RPMI7951 (cell line): ENCODE measurements at regions not wholly inside any gene's neighbourhood (a gene's known extent, or its start where the extent isn't known, plus 50 kb on each side); places are given as distances from the start of the nearest gene placed in this dataset.

Source experiments
- DNase-seq: peaks from one replicate; pipeline ENCODE4 v3.0.0-alpha.2; 2012; ENCODE audit warnings: low read depth

- DNase-seq = no peak
Observed at GRCh38 chr19:32171719-32172151, 173.7 kb upstream of the ZNF507 start.

GRCh38 chr19:32172566-32173160 is 172.7 kb upstream of the ZNF507 start:
- no peak for DNase-seq

GRCh38 chr19:32173836-32174235 is 171.6 kb upstream of the ZNF507 start:
- DNase-seq = no peak

- no peak for DNase-seq
Observed at GRCh38 chr19:32174386-32175113, 170.9 kb upstream of the ZNF507 start.

DNA sequence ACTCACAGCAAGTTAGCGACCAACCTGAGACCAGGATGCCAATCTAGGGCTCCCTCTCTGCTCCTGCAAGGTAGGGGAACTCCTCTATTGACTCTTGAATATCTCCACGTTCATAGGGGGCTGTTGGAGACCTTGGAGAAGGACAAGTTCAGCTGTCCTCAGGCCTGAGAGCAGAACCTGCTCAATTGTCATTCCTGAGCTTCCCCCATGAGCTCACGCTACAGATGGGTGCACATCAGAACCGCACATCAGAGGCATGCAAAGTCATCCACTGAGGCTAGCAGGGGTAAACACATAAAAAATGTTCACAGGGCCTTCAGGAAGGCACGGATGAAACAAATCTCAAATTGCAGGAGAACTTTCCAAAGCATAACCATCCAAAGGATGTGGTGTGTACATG is 168.8 kb upstream of the ZNF507 start:
- DNase-seq = no peak

DNA sequence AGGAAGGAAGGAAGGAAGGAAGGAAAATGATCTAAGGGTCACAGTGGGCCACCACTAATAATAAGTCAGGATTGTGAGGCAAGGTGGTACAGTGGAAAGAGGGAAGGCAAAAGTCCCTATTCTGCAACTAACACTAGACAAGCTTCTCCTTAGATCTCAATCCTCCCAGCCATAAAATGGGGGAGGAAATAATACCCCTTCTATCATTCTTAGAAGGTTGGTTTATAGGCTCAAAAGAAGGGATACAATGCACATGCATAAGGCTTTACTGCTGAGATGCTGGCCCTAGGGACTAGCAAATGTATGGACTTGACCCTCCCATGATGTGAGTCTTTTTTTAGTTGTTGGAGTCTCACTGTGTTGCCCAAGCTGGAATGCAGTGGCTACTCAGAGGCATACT is 167.7 kb upstream of the ZNF507 start:
- DNase-seq = no peak

DNA sequence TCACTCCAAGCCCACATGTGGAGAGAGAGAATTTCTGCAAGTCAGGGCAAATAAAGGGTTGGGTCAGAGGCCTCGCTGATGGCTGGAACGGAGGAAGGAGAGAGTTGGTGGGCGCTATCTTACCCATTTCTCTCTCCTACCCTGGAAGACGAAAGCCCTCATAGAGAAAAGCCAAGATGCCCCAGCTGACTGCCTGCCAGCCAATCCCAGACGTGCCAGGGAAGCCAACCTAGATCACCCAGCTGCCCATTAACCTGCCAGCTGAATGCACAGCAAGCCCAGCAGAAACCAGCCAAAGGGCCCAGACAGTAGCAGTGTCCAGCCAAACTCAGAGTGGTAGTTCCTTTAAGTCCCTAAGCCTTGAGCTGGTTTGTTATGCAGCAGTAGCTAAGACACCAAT is 167.0 kb upstream of the ZNF507 start:
- no peak for DNase-seq

DNA sequence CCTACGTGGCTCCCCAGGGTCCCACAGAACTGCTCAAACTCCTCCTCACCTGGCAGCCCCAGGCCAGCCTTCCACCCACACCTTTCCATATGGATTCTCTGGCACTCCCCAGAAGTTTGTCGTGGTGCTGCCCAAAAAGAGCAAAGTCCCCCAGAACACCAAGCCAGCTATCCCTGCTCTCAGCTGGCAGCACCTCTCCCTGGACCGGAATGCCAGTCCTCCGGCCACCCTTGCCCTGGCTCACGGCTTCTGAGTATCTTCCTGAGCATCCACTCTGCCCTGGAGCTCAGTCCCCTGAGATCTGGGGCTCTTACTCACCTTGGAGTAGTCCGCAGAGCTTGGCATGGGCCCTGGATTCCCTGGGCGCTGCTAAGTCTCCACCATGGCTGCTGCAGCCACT is 166.5 kb upstream of the ZNF507 start:
- no peak for DNase-seq

DNA sequence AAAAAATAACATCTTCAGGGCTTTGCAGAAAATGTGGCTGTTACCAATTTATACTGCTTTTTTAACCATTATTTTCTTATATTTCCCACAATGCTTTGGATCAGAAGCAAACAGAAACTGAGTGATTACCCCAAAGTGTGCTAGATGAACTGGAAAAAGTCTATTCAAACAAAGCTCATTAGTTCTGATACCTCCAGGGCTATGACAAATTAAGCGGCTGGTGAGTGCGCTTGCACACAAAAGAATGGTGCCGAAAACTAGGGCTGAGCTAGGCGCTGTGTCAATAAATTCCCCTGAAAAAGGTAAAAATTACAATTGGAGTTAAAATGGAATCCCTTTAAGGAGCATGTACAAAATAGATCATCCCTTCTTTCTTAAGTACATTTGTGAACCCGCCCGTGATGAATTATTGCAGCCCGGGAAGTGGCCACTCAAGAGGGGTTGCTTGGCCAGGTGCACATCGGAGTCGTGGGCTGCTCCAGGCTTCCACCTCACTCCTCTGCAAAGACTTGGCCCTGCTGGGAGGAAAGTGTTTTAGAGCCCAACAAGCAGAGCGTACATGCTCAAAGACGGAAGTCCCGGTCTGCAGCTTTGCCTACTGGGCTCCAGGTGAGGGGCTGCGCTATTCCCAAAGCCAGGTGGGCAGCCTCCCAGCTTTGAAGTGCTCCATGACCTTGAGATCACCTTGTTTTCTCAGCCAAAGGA is 164.0 kb upstream of the ZNF507 start:
- DNase-seq = no peak

GRCh38 chr19:32186542-32187330 is 158.7 kb upstream of the ZNF507 start:
- DNase-seq = no peak

- no peak for DNase-seq
Observed at GRCh38 chr19:32188921-32189320, 156.5 kb upstream of the ZNF507 start.

GRCh38 chr19:32189956-32190706 is 155.3 kb upstream of the ZNF507 start:
- no peak for DNase-seq

DNA sequence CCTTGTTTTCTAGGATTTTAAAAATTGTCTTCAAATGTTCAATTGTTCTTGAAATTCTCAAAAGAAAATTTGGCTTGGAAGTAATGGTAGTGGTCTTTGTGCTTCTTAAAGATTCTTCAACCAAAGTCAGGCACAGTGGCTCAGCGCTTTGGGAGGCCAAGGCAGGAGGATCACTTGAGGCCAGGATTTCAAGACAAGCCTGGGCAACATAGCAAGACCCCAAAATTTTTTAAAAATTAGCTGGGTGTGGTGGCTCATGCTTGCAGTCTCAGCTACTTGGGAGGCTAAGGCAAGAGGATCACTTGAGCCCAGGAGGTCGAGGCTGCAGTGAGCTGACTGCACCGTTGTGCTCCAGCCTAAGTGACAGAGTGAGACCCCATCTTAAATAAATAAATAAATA is 153.5 kb upstream of the ZNF507 start:
- no peak for DNase-seq

GRCh38 chr19:32195706-32196610 is 149.5 kb upstream of the ZNF507 start:
- no peak for DNase-seq

DNA sequence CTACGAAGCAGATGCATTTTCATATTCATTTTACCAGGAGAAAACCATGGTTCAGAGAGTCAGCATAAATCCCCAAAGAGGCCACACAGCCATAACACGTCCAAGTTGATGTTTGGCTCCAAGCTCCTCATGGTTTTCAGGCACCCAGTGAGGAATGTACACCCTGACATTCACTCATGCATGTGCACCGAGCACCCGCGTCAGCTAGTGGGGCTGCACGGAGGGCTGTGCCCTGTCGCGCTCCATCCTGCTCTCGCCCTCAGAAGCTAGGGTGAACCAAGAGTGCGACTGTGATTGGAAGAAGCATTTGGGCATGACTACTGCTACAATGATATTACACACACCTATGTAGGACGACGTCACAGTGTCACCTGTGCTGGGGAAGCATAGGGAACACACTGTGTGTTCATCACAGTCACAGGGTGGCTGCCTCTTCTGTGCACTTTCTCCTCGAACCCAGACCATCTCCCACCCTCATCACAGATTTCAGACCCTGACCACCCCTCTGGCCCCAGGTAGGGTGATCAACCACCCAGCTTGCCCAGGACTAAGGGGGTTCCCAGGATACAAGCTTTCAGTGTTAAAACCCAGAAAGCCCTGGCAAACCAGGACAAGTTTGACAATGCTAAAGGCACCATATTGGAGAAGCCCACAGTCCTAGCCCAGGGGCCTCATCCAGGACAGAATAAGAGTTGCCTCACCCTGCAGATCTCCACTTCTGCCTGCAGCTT is 148.6 kb upstream of the ZNF507 start:
- no peak for DNase-seq

GRCh38 chr19:32197896-32198882 is 147.2 kb upstream of the ZNF507 start:
- DNase-seq = no peak

DNA sequence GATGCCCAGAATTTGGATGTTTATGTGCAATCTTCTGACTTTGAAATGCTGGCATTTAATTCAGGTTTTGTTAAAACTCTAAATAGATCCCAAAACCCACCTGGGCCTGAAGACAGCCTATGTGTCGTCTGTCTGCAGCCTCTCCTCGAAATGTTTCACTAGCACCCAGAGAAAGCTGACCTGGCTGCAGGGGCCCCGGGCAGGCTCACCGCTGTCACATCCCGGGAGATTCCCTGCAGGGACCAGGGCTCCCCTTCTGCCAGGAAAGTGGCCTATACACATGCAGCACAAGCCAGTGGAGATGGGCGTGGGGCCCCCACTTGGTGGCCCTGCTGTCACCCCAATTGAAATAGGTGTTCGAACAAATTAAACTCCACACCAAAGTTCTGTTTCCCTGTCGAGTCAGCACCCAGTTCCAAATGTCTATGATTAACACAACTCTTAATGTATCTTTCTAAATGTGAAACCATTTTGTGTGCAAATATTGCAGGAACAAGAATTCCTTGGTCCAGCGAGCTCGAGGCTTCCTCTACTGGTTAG is 145.8 kb upstream of the ZNF507 start:
- no peak for DNase-seq

- no peak for DNase-seq
Observed at GRCh38 chr19:32200312-32201038, 144.9 kb upstream of the ZNF507 start.
